ENCODE measurements at regions not wholly inside any gene's neighbourhood (a gene's known extent, or its start where the extent isn't known, plus 50 kb on each side); places are given as distances from the start of the nearest gene placed in this dataset.
A peak's percentile ranks its signal among the peaks of the same experiment; 100 is the strongest.

- TF ChIP-seq, protein P1, sequence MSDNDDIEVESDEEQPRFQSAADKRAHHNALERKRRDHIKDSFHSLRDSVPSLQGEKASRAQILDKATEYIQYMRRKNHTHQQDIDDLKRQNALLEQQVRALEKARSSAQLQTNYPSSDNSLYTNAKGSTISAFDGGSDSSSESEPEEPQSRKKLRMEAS (IDR thresholded peaks at IDR 0.05), result no peak
- TF ChIP-seq TEAD4 (IDR thresholded peaks at IDR 0.05) (no peak), YY1 (IDR thresholded peaks at IDR 0.05; ENCODE audit: low read depth) (no peak), EP300 (IDR thresholded peaks at IDR 0.05; ENCODE audit: borderline replicate concordance) (no peak), TAF1 (IDR thresholded peaks at IDR 0.05; ENCODE audit: low read depth) (no peak), FOXM1 (IDR thresholded peaks at IDR 0.05; ENCODE audit: borderline replicate concordance, low read depth) (no peak), RAD21 (IDR thresholded peaks at IDR 0.05; ENCODE audit: low read depth) (0 out of 2 replicates have a peak, but pooled peaks have one; percentile 3), CEBPB (IDR thresholded peaks at IDR 0.05) (no peak), CREB1 (IDR thresholded peaks at IDR 0.05; ENCODE audit: low read depth) (no peak)
Measured at GRCh38 chr17:77266891-77267341, 126.1 kb downstream of the SEC14L1 start.

Data from Ishikawa (cell line).